ENCODE measurements at regions not wholly inside any gene's neighbourhood (a gene's known extent, or its start where the extent isn't known, plus 50 kb on each side); places are given as distances from the start of the nearest gene placed in this dataset.

DNA sequence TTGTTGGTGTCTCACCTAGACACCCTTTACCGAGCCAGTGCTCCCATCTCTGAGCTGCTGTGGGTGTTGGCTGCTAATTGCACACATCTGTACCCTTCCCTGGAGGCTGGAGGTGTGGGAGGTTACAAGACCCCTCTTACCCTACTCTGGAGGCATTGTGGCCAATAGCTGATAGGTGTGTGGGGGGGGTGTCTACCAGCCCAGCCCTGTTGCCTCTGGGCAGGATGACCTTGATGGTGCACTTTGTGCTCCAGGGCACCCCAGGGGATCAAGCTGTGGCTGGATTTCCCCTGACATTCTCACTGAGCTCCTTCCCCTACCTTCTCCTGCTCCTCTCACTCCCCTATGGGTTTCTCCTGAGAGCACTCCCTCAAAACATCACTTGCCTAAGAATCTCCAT, 104.7 kb upstream of the ADPGK start:
- Histone ChIP-seq H3K4me2 (replicated peaks; ENCODE audit: extremely low read depth, low read length, poor library complexity, severe bottlenecking) (no peak overlapping the region), H3K9me3 (replicated peaks in 1 of 2; ENCODE audit: control insufficient read depth in 1 of 2, insufficient read depth in 1 of 2, low read length in 2 of 2) (no peaks in the 10 kb centered on the region), H3K79me2 (ENCODE audit: insufficient read depth, low read length) (no peaks in the 10 kb centered on the region), H3K36me3 (replicated peaks in 1 of 2; ENCODE audit: control insufficient read depth in 1 of 2, insufficient read depth in 2 of 2, low read length in 2 of 2) (no peaks in the 10 kb centered on the region), H3K4me1 (ENCODE audit: control insufficient read depth in 1 of 2, insufficient read depth in 2 of 2, low read length in 2 of 2) (no peaks in the 10 kb centered on the region), H4K20me1 (ENCODE audit: insufficient read depth, low read length) (no peaks in the 10 kb centered on the region), H2AFZ (ENCODE audit: insufficient read depth, low read depth, low read length, poor library complexity, severe bottlenecking) (no peak overlapping the region), H3K27ac (ENCODE audit: low read depth in 1 of 2, low read length in 2 of 2) (no peak overlapping the region), H3K9ac (ENCODE audit: insufficient read depth, low read length, poor library complexity, severe bottlenecking) (no peak overlapping the region), H3K27me3 (ENCODE audit: control insufficient read depth in 2 of 2, insufficient read depth in 2 of 2, low read length in 2 of 2) (peaks cover 0 to 9% of the 10 kb centered on the region in 2 donors), H3K4me3 (replicated peaks in 1 of 3; ENCODE audit: low read depth in 2 of 3, low read length in 3 of 3) (no peak overlapping the region)
- no peaks in the 10 kb centered on the region for H3K4me1 Mint-ChIP-seq
- H3K4me3 Mint-ChIP-seq, result no peak overlapping the region
- H3K27me3 Mint-ChIP-seq (ENCODE audit: low read depth in 3 of 3), result peaks cover 7 to 14% (median 9%) of the 10 kb centered on the region in 3 donors
- WGBS (ENCODE audit: insufficient coverage), result no CpG with 5 or more reads among the region's 1 CpG
- peaks cover 0 to 8% (median 2%) of the 10 kb centered on the region in 7 donors for H3K9me3 Mint-ChIP-seq
- intact Hi-C loops (cut with micrococcal nuclease), result no loop called here
- H3K27ac Mint-ChIP-seq, result no peak overlapping the region
- H3K36me3 Mint-ChIP-seq, result no peaks in the 10 kb centered on the region
- DNase-seq, result no peak
- TF ChIP-seq, protein P1, sequence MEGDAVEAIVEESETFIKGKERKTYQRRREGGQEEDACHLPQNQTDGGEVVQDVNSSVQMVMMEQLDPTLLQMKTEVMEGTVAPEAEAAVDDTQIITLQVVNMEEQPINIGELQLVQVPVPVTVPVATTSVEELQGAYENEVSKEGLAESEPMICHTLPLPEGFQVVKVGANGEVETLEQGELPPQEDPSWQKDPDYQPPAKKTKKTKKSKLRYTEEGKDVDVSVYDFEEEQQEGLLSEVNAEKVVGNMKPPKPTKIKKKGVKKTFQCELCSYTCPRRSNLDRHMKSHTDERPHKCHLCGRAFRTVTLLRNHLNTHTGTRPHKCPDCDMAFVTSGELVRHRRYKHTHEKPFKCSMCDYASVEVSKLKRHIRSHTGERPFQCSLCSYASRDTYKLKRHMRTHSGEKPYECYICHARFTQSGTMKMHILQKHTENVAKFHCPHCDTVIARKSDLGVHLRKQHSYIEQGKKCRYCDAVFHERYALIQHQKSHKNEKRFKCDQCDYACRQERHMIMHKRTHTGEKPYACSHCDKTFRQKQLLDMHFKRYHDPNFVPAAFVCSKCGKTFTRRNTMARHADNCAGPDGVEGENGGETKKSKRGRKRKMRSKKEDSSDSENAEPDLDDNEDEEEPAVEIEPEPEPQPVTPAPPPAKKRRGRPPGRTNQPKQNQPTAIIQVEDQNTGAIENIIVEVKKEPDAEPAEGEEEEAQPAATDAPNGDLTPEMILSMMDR (IDR thresholded peaks at IDR 0.05), result no peak

- H3K4me1 ChIP-seq (ENCODE audit: control insufficient read depth in 1 of 2, insufficient read depth in 2 of 2, low read length in 2 of 2), result no peaks in the 10 kb centered on the region
- Mint-ChIP-seq H3K36me3 (no peaks in the 10 kb centered on the region), H3K9me3 (peaks cover 4 to 15% (median 6%) of the 10 kb centered on the region in 7 donors), H3K4me1 (no peaks in the 10 kb centered on the region), H3K4me3 (no peak overlapping the region), H3K27me3 (ENCODE audit: low read depth in 3 of 3) (peaks cover 5 to 15% (median 6%) of the 10 kb centered on the region in 3 donors), H3K27ac (no peak overlapping the region)
- no peak overlapping the region for H2AFZ ChIP-seq (ENCODE audit: insufficient read depth, low read depth, low read length, poor library complexity, severe bottlenecking)
- no peak overlapping the region for H3K9ac ChIP-seq (ENCODE audit: insufficient read depth, low read length, poor library complexity, severe bottlenecking)
- H4K20me1 ChIP-seq (ENCODE audit: insufficient read depth, low read length), result no peaks in the 10 kb centered on the region
- no peak for DNase-seq
- no peaks in the 10 kb centered on the region for H3K9me3 ChIP-seq (replicated peaks in 1 of 2; ENCODE audit: control insufficient read depth in 1 of 2, insufficient read depth in 1 of 2, low read length in 2 of 2)
- TF ChIP-seq, protein P1 (IDR thresholded peaks at IDR 0.05), result no peak
- H3K4me3 ChIP-seq (replicated peaks in 1 of 3; ENCODE audit: low read depth in 2 of 3, low read length in 3 of 3), result no peak overlapping the region
- no CpG with 5 or more reads among the region's 1 CpG for WGBS (ENCODE audit: insufficient coverage)
- H3K4me2 ChIP-seq (replicated peaks; ENCODE audit: extremely low read depth, low read length, poor library complexity, severe bottlenecking), result no peak overlapping the region
- H3K27ac ChIP-seq (ENCODE audit: low read depth in 1 of 2, low read length in 2 of 2), result no peak overlapping the region
- intact Hi-C loops (cut with micrococcal nuclease), result no loop called here
- no peaks in the 10 kb centered on the region for H3K79me2 ChIP-seq (ENCODE audit: insufficient read depth, low read length)
- H3K36me3 ChIP-seq (replicated peaks in 1 of 2; ENCODE audit: control insufficient read depth in 1 of 2, insufficient read depth in 2 of 2, low read length in 2 of 2), result no peaks in the 10 kb centered on the region
- peaks cover 0 to 6% of the 10 kb centered on the region in 2 donors for H3K27me3 ChIP-seq (ENCODE audit: control insufficient read depth in 2 of 2, insufficient read depth in 2 of 2, low read length in 2 of 2)
Observed at GRCh38 chr15:72887376-72887775, 103.8 kb upstream of the ADPGK start.
